RWPE1 (cell line): ENCODE measurements at regions not wholly inside any gene's neighbourhood (a gene's known extent, or its start where the extent isn't known, plus 50 kb on each side); places are given as distances from the start of the nearest gene placed in this dataset.
"Not testable (repeated sequence)": the region's sequence is repeated elsewhere in the genome, so short reads cannot be mapped to it uniquely, and the experiment has no call there.

ENCODE experiments used
- CTCF ChIA-PET: fragments of 350-600 bp; sonication (Branson Sonifier 250); formaldehyde crosslinking; extraction: SDS; loops from one replicate; lab custom pipeline; 2021; lab: Yijun Ruan, JAX
- POLR2A ChIA-PET: fragments of 400-600 bp; formaldehyde crosslinking; extraction: SDS; loops from one replicate; lab custom pipeline; 2020; ENCODE audit warnings: antibody characterized with exemption; ENCODE audit not compliant: low non-redundant PET; lab: Yijun Ruan, JAX
- DNase-seq: peaks from one replicate; pipeline ENCODE4 v3.0.0; 2012; ENCODE audit warnings: low spot score
- H3K27ac ChIP-seq: fragments of 450-650 bp; 2 replicates; pipeline ENCODE4 v1.5.1; 2017
- CTCF ChIP-seq: fragments of 450-650 bp; conservative IDR thresholded peaks from 2 replicates; pipeline ENCODE4 v1.5.1; 2017; ENCODE audit warnings: low read depth, mild to moderate bottlenecking

GRCh38 chr4:23962462-23962861 is 72.6 kb upstream of the PPARGC1A start:
- no peak for TF ChIP-seq CTCF
- ChIA-PET CTCF (no interaction called here), POLR2A (no interaction called here)
- H3K27ac ChIP-seq, result no peak overlapping the region
- no peak for DNase-seq

- CTCF ChIA-PET, POLR2A ChIA-PET, H3K27ac ChIP-seq, DNase-seq: not testable (repeated sequence)
Observed at GRCh38 chr4:23961395-23961794, 71.5 kb upstream of the PPARGC1A start.

GRCh38 chr4:23959396-23960148 is 69.7 kb upstream of the PPARGC1A start:
- DNase-seq, result no peak
- ChIA-PET CTCF (no interaction called here), POLR2A (no interaction called here)
- no peak for TF ChIP-seq CTCF
- H3K27ac ChIP-seq, result no peak overlapping the region

GRCh38 chr4:23958749-23959148 is 68.9 kb upstream of the PPARGC1A start:
- no peak for DNase-seq
- POLR2A ChIA-PET, result no interaction called here
- no peak for TF ChIP-seq CTCF
- CTCF ChIA-PET, result no interaction called here
- H3K27ac ChIP-seq, result no peak overlapping the region

- CTCF ChIA-PET, result no interaction called here
- no peak overlapping the region for H3K27ac ChIP-seq
- DNase-seq, result no peak
- TF ChIP-seq CTCF, result no peak
- POLR2A ChIA-PET, result no interaction called here
Observed at GRCh38 chr4:23957465-23957864, 67.6 kb upstream of the PPARGC1A start.

- no peak for DNase-seq
Observed at GRCh38 chr4:23956601-23957364, 66.9 kb upstream of the PPARGC1A start.

More at GRCh38 chr4:23956601-23957364, 66.9 kb upstream of the PPARGC1A start:
- ChIA-PET POLR2A (no interaction called here), CTCF (interaction anchor here (1.0 kb wide), 1 partner anchor 32 kb away, joined by 3 read pairs; no protein-coding TSS in a partner anchor)
- TF ChIP-seq CTCF, result no peak
- no peak overlapping the region for H3K27ac ChIP-seq
